Coronary artery (tissue), 2 donors: ENCODE measurements at regions not wholly inside any gene's neighbourhood (a gene's known extent, or its start where the extent isn't known, plus 50 kb on each side); places are given as distances from the start of the nearest gene placed in this dataset.

Experiments
- DNase-seq: peaks from one replicate; pipeline ENCODE4 v3.0.0-alpha.2; 2017; ENCODE audit warnings: low spot score
- H3K27ac ChIP-seq, 2 donors: fragments of 200-600 bp; sonication (generic); one replicate each; pipeline ENCODE4 v1.5.1; 2016 to 2019
- H3K4me3 ChIP-seq: fragments of 200-600 bp; sonication (generic); 2 replicates; pipeline ENCODE4 v1.5.1; 2016; ENCODE audit warnings: mild to moderate bottlenecking, moderate library complexity
- CTCF ChIP-seq: fragments of 200-600 bp; sonication (generic); IDR thresholded peaks from one replicate; pipeline ENCODE4 v1.5.1; 2019; ENCODE audit warnings: antibody characterized with exemption

GRCh38 chr2:191557841-191558240 lies 120.1 kb upstream of the NABP1 start:
- TF ChIP-seq CTCF = no peak
- DNase-seq = no peak
- no peak overlapping the region for H3K4me3 ChIP-seq
- H3K27ac ChIP-seq = no peak overlapping the region

- TF ChIP-seq CTCF = no peak
- H3K4me3 ChIP-seq = no peak overlapping the region
- no peak for DNase-seq
- no peak overlapping the region for H3K27ac ChIP-seq
Measured at GRCh38 chr2:191559569-191559968, 118.4 kb upstream of the NABP1 start.

DNA sequence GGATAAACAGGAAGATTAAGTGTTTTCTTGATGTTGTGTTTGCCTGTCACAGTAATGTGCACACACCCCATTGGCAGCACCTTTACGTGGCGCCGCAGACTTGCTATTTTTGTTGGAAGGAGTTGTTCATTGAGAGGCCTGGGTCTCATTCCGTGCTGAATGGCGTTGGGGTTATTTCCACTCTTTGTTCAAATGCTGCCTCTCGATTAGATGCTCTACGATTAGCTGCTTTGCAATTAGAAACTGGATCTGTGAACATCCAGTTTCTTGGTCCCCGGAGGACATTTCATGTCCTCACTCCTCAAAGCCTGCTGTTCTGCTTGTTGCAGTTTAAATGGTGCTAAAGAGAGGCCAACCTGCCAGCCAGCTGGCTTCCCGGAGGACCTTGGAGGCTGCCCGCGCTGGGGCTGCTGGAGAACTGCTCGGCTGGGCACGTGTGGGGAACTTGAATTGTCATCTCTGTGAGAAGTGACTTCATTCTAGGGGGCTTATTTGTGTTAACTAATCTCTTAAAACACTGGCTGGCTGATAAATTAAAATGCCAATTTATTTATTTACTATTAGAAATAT lies 117.4 kb upstream of the NABP1 start:
- no peak for TF ChIP-seq CTCF
- H3K27ac ChIP-seq = no peak overlapping the region
- DNase-seq = no peak
- no peak overlapping the region for H3K4me3 ChIP-seq

DNA sequence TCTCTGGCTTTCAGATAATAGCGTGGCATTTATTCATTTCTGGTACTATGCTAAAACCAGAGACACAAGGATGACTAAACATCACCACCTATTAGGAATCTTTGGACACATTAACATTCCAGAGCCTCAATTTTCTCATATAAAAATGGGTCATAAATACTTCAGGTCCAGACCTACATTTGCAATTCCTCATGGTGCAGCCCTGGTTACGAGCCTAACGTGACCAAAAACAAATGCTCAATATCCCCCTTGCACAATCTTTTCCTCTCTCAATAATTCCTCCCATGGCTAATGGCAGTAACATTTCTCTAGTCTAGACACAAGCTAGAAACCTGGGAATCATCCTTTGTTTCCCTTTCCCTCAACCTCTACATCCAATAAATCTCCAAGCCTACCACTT lies 112.8 kb upstream of the NABP1 start:
- Histone ChIP-seq H3K4me3 (no peak overlapping the region), H3K27ac (no peak overlapping the region)
- no peak for DNase-seq
- no peak for TF ChIP-seq CTCF

GRCh38 chr2:191565647-191566198 lies 112.2 kb upstream of the NABP1 start:
- Histone ChIP-seq H3K4me3 (no peak overlapping the region), H3K27ac (no peak overlapping the region)
- no peak for TF ChIP-seq CTCF
- no peak for DNase-seq

DNA sequence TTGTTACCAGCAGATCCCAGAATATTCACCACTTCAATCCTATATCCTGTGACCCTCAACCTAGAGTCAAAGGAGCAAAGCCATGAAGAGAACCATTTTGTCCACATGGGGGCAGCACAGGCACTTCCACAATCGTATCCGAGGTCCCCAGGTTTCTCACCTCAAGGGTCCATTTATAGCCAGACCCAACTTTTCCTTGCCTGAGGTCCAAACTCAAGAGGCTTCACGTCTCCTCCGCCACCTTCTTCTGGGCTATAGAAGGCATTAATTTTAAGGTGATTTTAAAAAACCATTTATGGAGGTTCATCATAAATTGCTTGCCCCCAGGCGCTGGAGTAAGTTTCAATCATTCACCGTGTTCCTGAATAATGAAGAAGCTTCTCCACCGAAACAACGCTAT lies 111.6 kb upstream of the NABP1 start:
- DNase-seq = no peak
- H3K27ac ChIP-seq = no peak overlapping the region
- H3K4me3 ChIP-seq = no peak overlapping the region
- peak; percentile 59 for TF ChIP-seq CTCF

GRCh38 chr2:191567206-191567605 lies 110.7 kb upstream of the NABP1 start:
- H3K27ac ChIP-seq = no peak overlapping the region
- no peak for TF ChIP-seq CTCF
- DNase-seq = no peak
- H3K4me3 ChIP-seq = no peak overlapping the region
